Activated CD8-positive, alpha-beta memory T cell treated with anti-CD3 and anti-CD28 coated beads, Interleukin-2, amount 50 U/mL, for 24 hours (primary cell): ENCODE measurements at regions not wholly inside any gene's neighbourhood (a gene's known extent, or its start where the extent isn't known, plus 50 kb on each side); places are given as distances from the start of the nearest gene placed in this dataset.

Source experiments
- DNase-seq: peaks from one replicate; pipeline ENCODE4 v3.0.0-alpha.2; 2020; ENCODE audit errors: extremely low read depth

GRCh38 chr1:55585402-55585792 is 370.2 kb upstream of the USP24 start:
- no peak for DNase-seq

- no peak for DNase-seq
Measured at GRCh38 chr1:55584526-55585401, 369.6 kb upstream of the USP24 start.

- no peak for DNase-seq
Measured at GRCh38 chr1:55582084-55582483, 366.9 kb upstream of the USP24 start.

GRCh38 chr1:55580845-55581332 is 365.7 kb upstream of the USP24 start:
- DNase-seq: no peak

GRCh38 chr1:55579332-55580001 is 364.3 kb upstream of the USP24 start:
- no peak for DNase-seq

GRCh38 chr1:55578646-55579045 is 363.5 kb upstream of the USP24 start:
- no peak for DNase-seq

GRCh38 chr1:55575571-55576279 is 360.6 kb upstream of the USP24 start:
- no peak for DNase-seq

GRCh38 chr1:55574691-55575225 is 359.6 kb upstream of the USP24 start:
- no peak for DNase-seq

- no peak for DNase-seq
Measured at GRCh38 chr1:55572878-55573734, 357.9 kb upstream of the USP24 start.

GRCh38 chr1:55571767-55572166 is 356.6 kb upstream of the USP24 start:
- DNase-seq: no peak

- DNase-seq: no peak
Measured at GRCh38 chr1:55569417-55569816, 354.3 kb upstream of the USP24 start.

- DNase-seq: no peak
Measured at GRCh38 chr1:55568732-55569131, 353.6 kb upstream of the USP24 start.

GRCh38 chr1:55560266-55560665 is 345.1 kb upstream of the USP24 start:
- no peak for DNase-seq

GRCh38 chr1:55559842-55560241 is 344.7 kb upstream of the USP24 start:
- no peak for DNase-seq

- DNase-seq: no peak
Measured at GRCh38 chr1:55559161-55559611, 344.0 kb upstream of the USP24 start.

GRCh38 chr1:55558515-55558914 is 343.4 kb upstream of the USP24 start:
- DNase-seq: no peak

- DNase-seq: no peak
Measured at GRCh38 chr1:55555956-55556725, 341.0 kb upstream of the USP24 start.

GRCh38 chr1:55554611-55555010 is 339.4 kb upstream of the USP24 start:
- DNase-seq: no peak

GRCh38 chr1:55552636-55553035 is 337.5 kb upstream of the USP24 start:
- no peak for DNase-seq

GRCh38 chr1:55547405-55547804 is 332.2 kb upstream of the USP24 start:
- DNase-seq: no peak
